22Rv1 (cell line): ENCODE measurements at regions not wholly inside any gene's neighbourhood (a gene's known extent, or its start where the extent isn't known, plus 50 kb on each side); places are given as distances from the start of the nearest gene placed in this dataset.

Experiments
- H3K27ac ChIP-seq: fragments of 450-650 bp; 2 replicates; pipeline ENCODE4 v1.5.1; 2017
- CTCF ChIP-seq: fragments of 450-650 bp; IDR thresholded peaks from 2 replicates; pipeline ENCODE4 v1.5.1; 2017; ENCODE audit warnings: mild to moderate bottlenecking
- ZFX ChIP-seq: fragments of 450-650 bp; IDR thresholded peaks from 2 replicates; pipeline ENCODE4 v1.6.1; 2017; ENCODE audit warnings: antibody characterized with exemption, borderline replicate concordance

- TF ChIP-seq ZFX (no peak), CTCF (no peak)
Observed at GRCh38 chr20:40603057-40603651, 85.9 kb downstream of the MAFB start.

GRCh38 chr20:40602381-40602780 is 86.7 kb downstream of the MAFB start:
- H3K27ac ChIP-seq, result no peak overlapping the region
- TF ChIP-seq CTCF, result no peak
- TF ChIP-seq ZFX, result no peak

More at GRCh38 chr20:40603057-40603651, 85.9 kb downstream of the MAFB start:
- H3K27ac ChIP-seq, result no peak overlapping the region

- TF ChIP-seq ZFX (no peak), CTCF (no peak)
- H3K27ac ChIP-seq, result no peak overlapping the region
Observed at GRCh38 chr20:40600441-40601219, 88.4 kb downstream of the MAFB start.

GRCh38 chr20:40599987-40600386 is 89.0 kb downstream of the MAFB start:
- H3K27ac ChIP-seq, result no peak overlapping the region
- no peak for TF ChIP-seq CTCF
- no peak for TF ChIP-seq ZFX

GRCh38 chr20:40592941-40593340 is 96.1 kb downstream of the MAFB start:
- TF ChIP-seq CTCF (no peak), ZFX (no peak)
- H3K27ac ChIP-seq, result no peak overlapping the region

GRCh38 chr20:40591536-40591935 is 97.5 kb downstream of the MAFB start:
- TF ChIP-seq CTCF, result no peak
- no peak for TF ChIP-seq ZFX
- no peak overlapping the region for H3K27ac ChIP-seq

- no peak for TF ChIP-seq CTCF
- no peak for TF ChIP-seq ZFX
- no peak overlapping the region for H3K27ac ChIP-seq
Observed at GRCh38 chr20:40591119-40591518, 97.9 kb downstream of the MAFB start.
